GM21390 (cell line): ENCODE measurements at regions not wholly inside any gene's neighbourhood (a gene's known extent, or its start where the extent isn't known, plus 50 kb on each side); places are given as distances from the start of the nearest gene placed in this dataset.
A peak's percentile ranks its signal among the peaks of the same experiment; 100 is the strongest.

Experiments used
- ATAC-seq: cut with Tn5 transposase; IDR thresholded peaks from one replicate; pipeline ENCODE4 v1.9.1; 2021; ENCODE audit not compliant: unreplicated experiment

- no peak for ATAC-seq
These were observed 93.0 kb upstream of the PCGF5 start for GRCh38 chr10:91127341-91128082.

GRCh38 chr10:91135113-91135512 lies 85.3 kb upstream of the PCGF5 start:
- ATAC-seq, result no peak

GRCh38 chr10:91137011-91137643 lies 83.3 kb upstream of the PCGF5 start:
- no peak for ATAC-seq

GRCh38 chr10:91137822-91138221 lies 82.6 kb upstream of the PCGF5 start:
- ATAC-seq, result no peak

GRCh38 chr10:91140995-91141549 lies 79.4 kb upstream of the PCGF5 start:
- ATAC-seq, result no peak

- no peak for ATAC-seq
These were observed 75.5 kb upstream of the PCGF5 start for GRCh38 chr10:91144961-91145360.

- ATAC-seq, result no peak
These were observed 74.3 kb upstream of the PCGF5 start for GRCh38 chr10:91146146-91146545.

- ATAC-seq, result no peak
These were observed 70.9 kb upstream of the PCGF5 start for GRCh38 chr10:91149550-91149949.

GRCh38 chr10:91150631-91151030 lies 69.8 kb upstream of the PCGF5 start:
- no peak for ATAC-seq

- no peak for ATAC-seq
These were observed 67.0 kb upstream of the PCGF5 start for GRCh38 chr10:91153508-91153907.

- no peak for ATAC-seq
These were observed 65.6 kb upstream of the PCGF5 start for GRCh38 chr10:91154842-91155241.

- no peak for ATAC-seq
These were observed 64.3 kb upstream of the PCGF5 start for GRCh38 chr10:91156196-91156595.

GRCh38 chr10:91159254-91159783 lies 61.1 kb upstream of the PCGF5 start:
- ATAC-seq, result no peak

- no peak for ATAC-seq
These were observed 58.4 kb upstream of the PCGF5 start for GRCh38 chr10:91162050-91162494.

- ATAC-seq, result peak; percentile 55
These were observed 57.8 kb upstream of the PCGF5 start for GRCh38 chr10:91162495-91163268.

- ATAC-seq, result peak; percentile 58
These were observed 57.1 kb upstream of the PCGF5 start for GRCh38 chr10:91163269-91163868.

GRCh38 chr10:91163869-91164474 lies 56.5 kb upstream of the PCGF5 start:
- peak; percentile 29 for ATAC-seq

- ATAC-seq, result no peak
These were observed 55.9 kb upstream of the PCGF5 start for GRCh38 chr10:91164520-91165065.

- no peak for ATAC-seq
These were observed 53.1 kb upstream of the PCGF5 start for GRCh38 chr10:91167406-91167805.

- no peak for ATAC-seq
These were observed 50.0 kb upstream of the PCGF5 start for GRCh38 chr10:91170418-91170817.
